Loucy (cell line): ENCODE measurements at regions not wholly inside any gene's neighbourhood (a gene's known extent, or its start where the extent isn't known, plus 50 kb on each side); places are given as distances from the start of the nearest gene placed in this dataset.

Experiments used
- H2AFZ ChIP-seq: fragments of 200-600 bp; sonication (generic); 2 replicates; pipeline ENCODE4 v1.6.0; 2016; ENCODE audit warnings: antibody characterized with exemption, mild to moderate bottlenecking, low read length, moderate library complexity
- H3F3A ChIP-seq: fragments of 200-600 bp; 2 replicates; pipeline ENCODE4 v1.6.0; 2016; ENCODE audit warnings: antibody characterized with exemption, low read depth, mild to moderate bottlenecking
- H3K27me3 ChIP-seq: fragments of 200-600 bp; sonication (generic); 2 replicates; pipeline ENCODE4 v1.6.1; 2014; ENCODE audit warnings: low read length, mild to moderate bottlenecking; ENCODE audit not compliant: insufficient read depth, poor library complexity, severe bottlenecking
- H3K36me3 ChIP-seq: fragments of 200-600 bp; sonication (generic); 2 replicates; pipeline ENCODE4 v1.6.1; 2016; ENCODE audit warnings: low read length; ENCODE audit not compliant: insufficient read depth
- H3K4me1 ChIP-seq: fragments of 200-600 bp; sonication (generic); 2 replicates; pipeline ENCODE4 v1.5.1; 2014; ENCODE audit warnings: low read length, mild to moderate bottlenecking; ENCODE audit not compliant: insufficient read depth, poor library complexity, severe bottlenecking
- H3K4me2 ChIP-seq: fragments of 200-600 bp; sonication (generic); 2 replicates; pipeline ENCODE4 v1.6.0; 2014; ENCODE audit warnings: antibody characterized with exemption, low read length, low read depth, mild to moderate bottlenecking; ENCODE audit not compliant: poor library complexity, severe bottlenecking
- H3K4me3 ChIP-seq: fragments of 200-600 bp; sonication (generic); 2 replicates; pipeline ENCODE4 v1.5.1; 2014; ENCODE audit warnings: low read length, mild to moderate bottlenecking, mixed read lengths; ENCODE audit not compliant: poor library complexity, severe bottlenecking
- H3K79me2 ChIP-seq: fragments of 200-600 bp; sonication (generic); 2 replicates; pipeline ENCODE4 v1.6.1; 2014; ENCODE audit warnings: low read length; ENCODE audit not compliant: insufficient read depth
- H3K9ac ChIP-seq: fragments of 200-600 bp; sonication (generic); 2 replicates; pipeline ENCODE4 v1.6.0; 2014; ENCODE audit warnings: mild to moderate bottlenecking, low read depth, low read length, moderate library complexity; ENCODE audit not compliant: poor library complexity, severe bottlenecking
- H3K9me2 ChIP-seq: fragments of 200-600 bp; sonication (generic); replicated peaks from 2 replicates; pipeline ENCODE4 v1.6.1; 2016; ENCODE audit warnings: low read depth, low read length, mixed read lengths
- H3K9me3 ChIP-seq: fragments of 200-600 bp; sonication (generic); 2 replicates; pipeline ENCODE4 v1.6.1; 2014; ENCODE audit warnings: mild to moderate bottlenecking, antibody characterized with exemption, low read length, low read depth; ENCODE audit not compliant: insufficient read depth
- H4K20me1 ChIP-seq: fragments of 200-600 bp; sonication (generic); 2 replicates; pipeline ENCODE4 v1.6.0; 2014; ENCODE audit warnings: antibody characterized with exemption, low read length, mild to moderate bottlenecking; ENCODE audit not compliant: insufficient read depth, poor library complexity, severe bottlenecking
- CTCF ChIP-seq: fragments of 200-600 bp; sonication (generic); conservative IDR thresholded peaks from 2 replicates; pipeline ENCODE4 v1.5.1; 2014; ENCODE audit warnings: mild to moderate bottlenecking, antibody characterized with exemption, low read length
- EZH2phosphoT487 ChIP-seq: fragments of 200-600 bp; IDR thresholded peaks from 2 replicates; pipeline ENCODE4 v1.6.1; 2018; ENCODE audit warnings: antibody characterized with exemption, mild to moderate bottlenecking, moderate library complexity, borderline replicate concordance

GRCh38 chr12:127485528-127485927 is 781.4 kb upstream of the TMEM132C start:
- no peaks in the 10 kb centered on the region for H3K9me3 ChIP-seq
- H3K4me1 ChIP-seq, result no peaks in the 10 kb centered on the region
- no peaks in the 10 kb centered on the region for H3K9me2 ChIP-seq
- no peaks in the 10 kb centered on the region for H3K27me3 ChIP-seq
- H3K4me2 ChIP-seq, result no peak overlapping the region
- no peak overlapping the region for H3K9ac ChIP-seq
- TF ChIP-seq EZH2phosphoT487 (no peak), CTCF (peak; percentile 40)
- H3F3A ChIP-seq, result no peaks in the 10 kb centered on the region
- no peak overlapping the region for H2AFZ ChIP-seq
- H3K4me3 ChIP-seq, result no peak overlapping the region
- H3K36me3 ChIP-seq, result no peaks in the 10 kb centered on the region
- no peaks in the 10 kb centered on the region for H3K79me2 ChIP-seq
- H4K20me1 ChIP-seq, result no peaks in the 10 kb centered on the region

GRCh38 chr12:127487031-127487430 is 779.9 kb upstream of the TMEM132C start:
- no peak overlapping the region for H2AFZ ChIP-seq
- H3K27me3 ChIP-seq, result no peaks in the 10 kb centered on the region
- H4K20me1 ChIP-seq, result no peaks in the 10 kb centered on the region
- TF ChIP-seq CTCF, result no peak
- no peak overlapping the region for H3K4me3 ChIP-seq
- no peaks in the 10 kb centered on the region for H3K9me2 ChIP-seq
- H3K79me2 ChIP-seq, result no peaks in the 10 kb centered on the region
- no peaks in the 10 kb centered on the region for H3K4me1 ChIP-seq
- no peak overlapping the region for H3K9ac ChIP-seq
- no peak overlapping the region for H3K4me2 ChIP-seq
- no peaks in the 10 kb centered on the region for H3K36me3 ChIP-seq
- H3F3A ChIP-seq, result no peaks in the 10 kb centered on the region
- no peaks in the 10 kb centered on the region for H3K9me3 ChIP-seq

- Histone ChIP-seq H3K4me3 (no peak overlapping the region), H3K79me2 (no peaks in the 10 kb centered on the region), H4K20me1 (no peaks in the 10 kb centered on the region), H3K9me2 (no peaks in the 10 kb centered on the region), H3K9ac (no peak overlapping the region), H3F3A (no peaks in the 10 kb centered on the region), H3K4me1 (no peaks in the 10 kb centered on the region), H2AFZ (no peak overlapping the region), H3K9me3 (no peaks in the 10 kb centered on the region), H3K27me3 (no peaks in the 10 kb centered on the region), H3K4me2 (no peak overlapping the region), H3K36me3 (no peaks in the 10 kb centered on the region)
- TF ChIP-seq EZH2phosphoT487 (no peak), CTCF (no peak)
These were observed 777.9 kb upstream of the TMEM132C start for GRCh38 chr12:127489061-127489460.
